HCT116 (cell line): ENCODE measurements at regions not wholly inside any gene's neighbourhood (a gene's known extent, or its start where the extent isn't known, plus 50 kb on each side); places are given as distances from the start of the nearest gene placed in this dataset.

Source experiments
- CEBPB ChIP-seq: IDR thresholded peaks from 2 replicates; pipeline ENCODE4 v1.6.1; 2012; ENCODE audit warnings: low read depth
- SRF ChIP-seq: IDR thresholded peaks from 2 replicates; pipeline ENCODE4 v1.6.1; 2012; ENCODE audit warnings: low read depth
- YY1 ChIP-seq: IDR thresholded peaks from 2 replicates; pipeline ENCODE4 v1.6.1; 2011; ENCODE audit warnings: low read length, low read depth, moderate library complexity, mild to moderate bottlenecking; ENCODE audit not compliant: insufficient replicate concordance; ENCODE audit errors: extremely low read depth
- TF ChIP-seq, protein P1 (sequence below), 3 experiments: fragments of 200-600 bp in 1 of 3; sonication (generic) in 1 of 3; IDR thresholded peaks in 2 of 3; conservative IDR thresholded peaks in 1 of 3; 2 replicates each; pipeline ENCODE4 v1.5.1; 2012 to 2017; ENCODE audit warnings: low read depth in 2 of 3, low read length in 2 of 3, antibody characterized with exemption in 1 of 3, borderline replicate concordance in 1 of 3, control low read depth in 1 of 3, mild to moderate bottlenecking in 1 of 3, mixed read lengths in 1 of 3, mixed run types in 1 of 3, moderate library complexity in 1 of 3; ENCODE audit not compliant: insufficient read depth in 1 of 3
- TF ChIP-seq, protein P2 (sequence below): IDR thresholded peaks from 2 replicates; pipeline ENCODE4 v1.6.1; 2012; ENCODE audit warnings: low read depth

DNA sequence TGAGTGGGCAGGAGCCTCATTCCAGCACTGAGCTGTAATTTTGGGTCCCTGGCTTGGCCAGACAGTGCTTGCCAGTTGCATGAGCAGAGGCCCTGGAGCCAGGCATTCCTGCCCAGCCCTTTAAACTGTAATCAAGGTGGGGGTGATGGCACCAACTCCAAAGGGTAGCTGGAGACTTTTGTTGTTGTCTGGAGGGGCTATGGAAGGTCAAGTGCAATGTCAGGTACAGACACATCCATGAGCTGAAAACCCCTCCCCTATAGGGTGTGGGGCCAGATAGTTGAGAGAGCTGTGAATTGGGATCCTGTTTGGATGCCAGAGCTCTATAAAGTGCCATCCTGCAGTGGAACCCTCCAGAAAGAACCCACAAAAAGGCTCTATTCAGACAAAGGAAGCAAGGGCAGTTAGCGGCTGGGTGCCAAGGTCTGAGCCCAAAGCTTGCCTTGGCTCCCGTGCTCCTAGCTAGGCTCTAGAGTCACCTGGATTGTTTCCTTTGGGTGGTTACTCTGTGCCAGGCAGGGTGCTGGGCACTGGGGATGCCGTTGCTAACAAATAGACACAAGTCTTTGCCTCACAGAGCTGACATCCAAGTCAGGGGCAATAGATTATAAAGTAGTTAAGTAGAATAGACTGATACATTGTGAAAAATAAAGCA is 163.0 kb downstream of the EFNB1 start:
- TF ChIP-seq, protein P1, sequence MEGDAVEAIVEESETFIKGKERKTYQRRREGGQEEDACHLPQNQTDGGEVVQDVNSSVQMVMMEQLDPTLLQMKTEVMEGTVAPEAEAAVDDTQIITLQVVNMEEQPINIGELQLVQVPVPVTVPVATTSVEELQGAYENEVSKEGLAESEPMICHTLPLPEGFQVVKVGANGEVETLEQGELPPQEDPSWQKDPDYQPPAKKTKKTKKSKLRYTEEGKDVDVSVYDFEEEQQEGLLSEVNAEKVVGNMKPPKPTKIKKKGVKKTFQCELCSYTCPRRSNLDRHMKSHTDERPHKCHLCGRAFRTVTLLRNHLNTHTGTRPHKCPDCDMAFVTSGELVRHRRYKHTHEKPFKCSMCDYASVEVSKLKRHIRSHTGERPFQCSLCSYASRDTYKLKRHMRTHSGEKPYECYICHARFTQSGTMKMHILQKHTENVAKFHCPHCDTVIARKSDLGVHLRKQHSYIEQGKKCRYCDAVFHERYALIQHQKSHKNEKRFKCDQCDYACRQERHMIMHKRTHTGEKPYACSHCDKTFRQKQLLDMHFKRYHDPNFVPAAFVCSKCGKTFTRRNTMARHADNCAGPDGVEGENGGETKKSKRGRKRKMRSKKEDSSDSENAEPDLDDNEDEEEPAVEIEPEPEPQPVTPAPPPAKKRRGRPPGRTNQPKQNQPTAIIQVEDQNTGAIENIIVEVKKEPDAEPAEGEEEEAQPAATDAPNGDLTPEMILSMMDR (IDR thresholded peaks at IDR 0.05 in 2 of 3, conservative IDR thresholded peaks at IDR 0.05 in 1 of 3; ENCODE audit: borderline replicate concordance in 1 of 3, insufficient read depth in 1 of 3, low read depth in 2 of 3, low read length in 2 of 3), result no peak
- TF ChIP-seq YY1 (no peak), SRF (no peak), CEBPB (no peak)
- TF ChIP-seq, protein P2, sequence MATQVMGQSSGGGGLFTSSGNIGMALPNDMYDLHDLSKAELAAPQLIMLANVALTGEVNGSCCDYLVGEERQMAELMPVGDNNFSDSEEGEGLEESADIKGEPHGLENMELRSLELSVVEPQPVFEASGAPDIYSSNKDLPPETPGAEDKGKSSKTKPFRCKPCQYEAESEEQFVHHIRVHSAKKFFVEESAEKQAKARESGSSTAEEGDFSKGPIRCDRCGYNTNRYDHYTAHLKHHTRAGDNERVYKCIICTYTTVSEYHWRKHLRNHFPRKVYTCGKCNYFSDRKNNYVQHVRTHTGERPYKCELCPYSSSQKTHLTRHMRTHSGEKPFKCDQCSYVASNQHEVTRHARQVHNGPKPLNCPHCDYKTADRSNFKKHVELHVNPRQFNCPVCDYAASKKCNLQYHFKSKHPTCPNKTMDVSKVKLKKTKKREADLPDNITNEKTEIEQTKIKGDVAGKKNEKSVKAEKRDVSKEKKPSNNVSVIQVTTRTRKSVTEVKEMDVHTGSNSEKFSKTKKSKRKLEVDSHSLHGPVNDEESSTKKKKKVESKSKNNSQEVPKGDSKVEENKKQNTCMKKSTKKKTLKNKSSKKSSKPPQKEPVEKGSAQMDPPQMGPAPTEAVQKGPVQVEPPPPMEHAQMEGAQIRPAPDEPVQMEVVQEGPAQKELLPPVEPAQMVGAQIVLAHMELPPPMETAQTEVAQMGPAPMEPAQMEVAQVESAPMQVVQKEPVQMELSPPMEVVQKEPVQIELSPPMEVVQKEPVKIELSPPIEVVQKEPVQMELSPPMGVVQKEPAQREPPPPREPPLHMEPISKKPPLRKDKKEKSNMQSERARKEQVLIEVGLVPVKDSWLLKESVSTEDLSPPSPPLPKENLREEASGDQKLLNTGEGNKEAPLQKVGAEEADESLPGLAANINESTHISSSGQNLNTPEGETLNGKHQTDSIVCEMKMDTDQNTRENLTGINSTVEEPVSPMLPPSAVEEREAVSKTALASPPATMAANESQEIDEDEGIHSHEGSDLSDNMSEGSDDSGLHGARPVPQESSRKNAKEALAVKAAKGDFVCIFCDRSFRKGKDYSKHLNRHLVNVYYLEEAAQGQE, result no peak
